ENCODE measurements at regions not wholly inside any gene's neighbourhood (a gene's known extent, or its start where the extent isn't known, plus 50 kb on each side); places are given as distances from the start of the nearest gene placed in this dataset.

DNA sequence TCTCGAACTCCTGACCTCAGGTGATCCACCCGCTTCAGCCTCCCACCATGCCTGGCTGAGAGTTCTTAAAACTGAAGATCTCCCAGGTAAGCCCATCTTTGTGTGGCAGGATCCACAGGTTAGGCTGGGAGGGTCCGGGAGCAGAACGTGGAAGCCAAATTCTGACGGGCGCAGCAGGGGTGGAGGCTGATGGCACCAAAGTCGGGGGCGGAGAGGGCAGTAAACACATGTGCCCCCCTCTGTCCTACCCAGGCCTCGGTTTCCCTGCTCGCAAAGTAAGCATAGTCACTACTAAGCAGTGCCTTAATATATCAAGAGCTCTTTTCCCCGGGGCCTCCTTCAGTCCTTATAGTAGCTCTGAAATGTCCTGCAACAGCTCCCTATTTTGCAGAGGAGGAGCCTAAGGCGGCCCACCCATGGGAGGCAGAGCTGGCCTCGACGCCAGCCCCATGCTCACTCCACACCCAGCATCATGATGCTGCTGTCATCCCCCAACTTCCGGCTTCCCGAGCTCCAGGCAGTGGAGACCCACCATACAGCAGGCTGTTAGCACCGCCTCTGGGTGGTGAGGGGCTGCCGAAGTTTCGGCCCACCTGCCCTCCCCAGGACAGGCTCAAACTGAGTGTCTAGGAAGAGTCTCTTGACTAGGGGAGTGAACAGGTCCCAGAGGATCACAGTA is 230.0 kb downstream of the CTTN start:
- Histone ChIP-seq H3K9me3 (ENCODE audit: control insufficient read depth in 2 of 2, insufficient read depth in 1 of 2, low read depth in 1 of 2, low read length in 1 of 2) (no peaks in the 10 kb centered on the region), H3K27ac (ENCODE audit: low read depth in 2 of 2, low read length in 1 of 2) (no peak overlapping the region), H3K36me3 (ENCODE audit: control insufficient read depth in 2 of 2, insufficient read depth in 2 of 2, low read length in 1 of 2) (no peaks in the 10 kb centered on the region), H3K27me3 (ENCODE audit: control insufficient read depth in 1 of 2, insufficient read depth in 2 of 2, low read length in 2 of 2) (no peaks in the 10 kb centered on the region), H3K4me3 (ENCODE audit: low read depth in 1 of 2, low read length in 2 of 2) (no peak overlapping the region), H3K4me1 (ENCODE audit: control insufficient read depth in 2 of 2, insufficient read depth in 2 of 2, low read length in 1 of 2) (no peaks in the 10 kb centered on the region)
- 76% methylated on average over 19 of the region's 19 CpGs for WGBS, 2 donors

DNA sequence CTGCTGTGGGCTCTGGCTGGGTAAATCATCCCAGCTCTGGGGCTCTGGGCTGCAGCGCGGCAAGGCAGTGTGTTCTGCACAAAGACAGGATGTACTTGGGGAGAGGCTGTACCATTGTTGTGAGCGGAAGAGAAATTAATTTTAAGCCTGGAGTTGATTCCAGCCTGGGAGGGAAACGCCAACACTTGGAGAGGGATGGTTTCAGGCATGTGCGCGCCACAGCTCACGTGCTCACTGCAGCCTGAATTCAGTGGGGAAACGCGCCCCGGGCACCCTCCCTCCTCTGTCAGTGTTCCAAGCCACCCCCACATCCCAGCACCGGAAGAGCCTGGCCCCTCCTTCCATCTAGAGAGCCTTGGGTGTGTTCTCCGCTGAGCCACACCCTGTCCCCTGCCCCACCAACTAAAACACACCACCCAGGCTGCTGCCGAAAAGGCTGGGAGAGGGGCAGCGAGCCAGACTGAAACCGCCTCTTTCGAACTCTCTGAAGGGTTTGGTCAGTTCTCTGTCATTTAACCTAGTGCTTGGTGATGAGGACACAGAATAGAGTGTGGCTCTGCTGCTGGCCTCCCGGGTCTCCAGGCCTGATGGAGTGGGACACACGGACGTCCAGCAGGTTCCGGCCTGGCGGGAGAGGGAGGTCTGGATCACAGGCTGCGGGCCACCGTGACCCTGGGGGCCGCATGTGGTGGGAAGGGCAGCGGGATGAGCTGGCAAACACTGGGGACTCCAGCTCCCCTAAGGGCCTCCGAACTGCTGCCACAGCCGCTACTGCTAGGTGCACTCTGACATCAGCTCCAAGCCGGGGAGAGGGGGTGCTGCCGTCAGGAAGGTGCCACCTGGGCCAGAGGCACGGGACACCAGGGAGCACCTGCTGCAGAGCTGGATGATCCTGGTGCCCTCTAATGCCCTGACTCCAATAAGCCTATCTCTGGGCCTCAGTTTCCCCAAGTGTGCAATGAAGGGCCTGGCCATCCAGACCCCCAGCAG is 230.8 kb downstream of the CTTN start:
- Histone ChIP-seq H3K27me3 (ENCODE audit: control insufficient read depth in 1 of 2, insufficient read depth in 2 of 2, low read length in 2 of 2) (no peaks in the 10 kb centered on the region), H3K4me1 (ENCODE audit: control insufficient read depth in 2 of 2, insufficient read depth in 2 of 2, low read length in 1 of 2) (no peaks in the 10 kb centered on the region), H3K36me3 (ENCODE audit: control insufficient read depth in 2 of 2, insufficient read depth in 2 of 2, low read length in 1 of 2) (no peaks in the 10 kb centered on the region), H3K27ac (ENCODE audit: low read depth in 2 of 2, low read length in 1 of 2) (no peak overlapping the region), H3K9me3 (ENCODE audit: control insufficient read depth in 2 of 2, insufficient read depth in 1 of 2, low read depth in 1 of 2, low read length in 1 of 2) (no peaks in the 10 kb centered on the region), H3K4me3 (ENCODE audit: low read depth in 1 of 2, low read length in 2 of 2) (no peak overlapping the region)
- WGBS, 2 donors: 33 to 54% methylated on average over 30 of the region's 30 CpGs

DNA sequence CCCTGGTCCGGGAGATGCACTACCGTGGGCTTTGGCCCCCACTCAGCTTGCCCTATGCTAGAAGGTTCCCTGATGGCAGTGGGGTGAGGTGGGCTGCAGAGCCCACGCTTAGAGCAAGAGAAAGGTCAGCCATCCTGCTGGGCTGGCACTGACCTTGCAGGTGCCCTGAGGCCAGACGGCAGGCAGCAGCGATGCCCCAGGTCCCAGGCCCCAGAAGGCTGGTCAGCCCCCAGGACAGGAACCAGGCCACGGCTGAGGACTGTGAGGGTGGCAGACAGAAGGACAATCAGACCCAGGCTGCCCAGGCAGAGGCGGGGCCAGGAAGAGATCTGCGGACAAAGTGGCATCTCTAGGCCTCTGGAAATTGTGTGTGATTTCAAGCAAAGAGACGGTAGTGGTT is 231.7 kb downstream of the CTTN start:
- Histone ChIP-seq H3K27me3 (ENCODE audit: control insufficient read depth in 1 of 2, insufficient read depth in 2 of 2, low read length in 2 of 2) (no peaks in the 10 kb centered on the region), H3K36me3 (ENCODE audit: control insufficient read depth in 2 of 2, insufficient read depth in 2 of 2, low read length in 1 of 2) (no peaks in the 10 kb centered on the region), H3K9me3 (ENCODE audit: control insufficient read depth in 2 of 2, insufficient read depth in 1 of 2, low read depth in 1 of 2, low read length in 1 of 2) (no peaks in the 10 kb centered on the region), H3K27ac (ENCODE audit: low read depth in 2 of 2, low read length in 1 of 2) (no peak overlapping the region), H3K4me1 (ENCODE audit: control insufficient read depth in 2 of 2, insufficient read depth in 2 of 2, low read length in 1 of 2) (no peaks in the 10 kb centered on the region), H3K4me3 (ENCODE audit: low read depth in 1 of 2, low read length in 2 of 2) (no peak overlapping the region)
- WGBS, 2 donors: 91 to 97% methylated on average over 9 of the region's 9 CpGs

DNA sequence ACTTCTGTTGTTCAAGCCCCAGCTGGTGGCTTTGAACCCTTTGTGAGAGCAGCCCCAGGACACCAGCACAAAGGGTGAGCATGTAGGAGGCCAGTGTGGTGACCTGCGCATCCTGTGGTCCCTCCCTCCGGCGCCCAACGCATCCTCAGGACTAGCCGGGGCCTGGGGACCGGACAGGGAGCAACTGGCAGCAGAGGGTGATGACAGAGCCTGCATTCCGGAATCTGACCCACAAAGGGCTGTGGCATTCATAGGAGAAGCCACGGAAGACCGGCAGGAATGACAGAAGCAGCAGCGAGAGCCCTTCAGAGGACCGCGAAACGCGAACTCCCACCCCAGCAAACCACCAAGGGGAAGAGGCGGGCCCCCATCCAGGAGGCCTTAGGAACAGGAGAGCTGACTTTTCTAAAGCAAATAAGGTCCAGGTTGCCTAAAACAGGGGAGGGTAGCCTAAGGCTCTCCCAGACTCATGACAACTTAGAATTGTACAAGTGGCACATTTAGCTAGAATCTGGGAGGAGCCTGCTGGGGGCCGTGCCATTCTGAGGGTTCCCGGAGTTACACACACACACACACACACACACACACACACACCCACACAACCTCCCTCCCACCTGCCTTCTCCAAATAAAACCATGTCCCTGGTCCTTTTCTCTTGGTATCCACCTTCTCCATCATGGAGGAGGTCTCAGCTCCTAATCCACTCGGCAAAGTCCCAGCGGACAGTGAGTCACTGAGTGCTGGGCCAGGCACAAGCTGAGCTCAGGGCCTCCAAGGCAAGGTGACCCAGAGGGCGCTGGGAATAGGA is 232.7 kb downstream of the CTTN start:
- no peak overlapping the region for H3K27ac ChIP-seq (ENCODE audit: low read depth in 2 of 2, low read length in 1 of 2)
- no peaks in the 10 kb centered on the region for H3K9me3 ChIP-seq (ENCODE audit: control insufficient read depth in 2 of 2, insufficient read depth in 1 of 2, low read depth in 1 of 2, low read length in 1 of 2)
- no peak overlapping the region for H3K4me3 ChIP-seq (ENCODE audit: low read depth in 1 of 2, low read length in 2 of 2)
- H3K4me1 ChIP-seq (ENCODE audit: control insufficient read depth in 2 of 2, insufficient read depth in 2 of 2, low read length in 1 of 2): no peaks in the 10 kb centered on the region
- H3K36me3 ChIP-seq (ENCODE audit: control insufficient read depth in 2 of 2, insufficient read depth in 2 of 2, low read length in 1 of 2): no peaks in the 10 kb centered on the region
- no peaks in the 10 kb centered on the region for H3K27me3 ChIP-seq (ENCODE audit: control insufficient read depth in 1 of 2, insufficient read depth in 2 of 2, low read length in 2 of 2)
- WGBS, 2 donors: 84 to 85% methylated on average over 20 of the region's 20 CpGs

DNA sequence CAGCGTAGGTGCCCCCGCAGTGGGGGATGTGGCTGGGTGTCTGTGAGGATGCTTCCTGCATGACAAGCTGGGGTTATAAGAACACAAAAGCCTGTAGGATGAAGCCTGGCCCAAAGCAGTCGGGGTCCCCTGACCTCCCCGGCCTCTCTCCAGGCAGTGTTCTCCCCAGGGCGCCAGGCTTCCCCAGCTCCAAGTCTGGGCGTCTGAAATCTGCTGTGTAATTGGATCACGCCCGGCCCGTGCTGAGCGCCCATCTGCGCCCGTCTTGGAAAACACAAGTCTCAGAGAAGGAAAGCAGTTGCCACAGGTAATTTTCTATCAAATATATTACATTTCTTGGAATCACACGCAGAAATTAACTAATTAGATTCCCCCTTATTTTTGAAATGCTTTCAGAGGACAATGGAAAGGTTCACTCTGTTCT is 233.3 kb downstream of the CTTN start:
- Histone ChIP-seq H3K36me3 (ENCODE audit: control insufficient read depth in 2 of 2, insufficient read depth in 2 of 2, low read length in 1 of 2) (no peaks in the 10 kb centered on the region), H3K27me3 (ENCODE audit: control insufficient read depth in 1 of 2, insufficient read depth in 2 of 2, low read length in 2 of 2) (no peaks in the 10 kb centered on the region), H3K9me3 (ENCODE audit: control insufficient read depth in 2 of 2, insufficient read depth in 1 of 2, low read depth in 1 of 2, low read length in 1 of 2) (no peaks in the 10 kb centered on the region), H3K4me1 (ENCODE audit: control insufficient read depth in 2 of 2, insufficient read depth in 2 of 2, low read length in 1 of 2) (no peaks in the 10 kb centered on the region), H3K27ac (ENCODE audit: low read depth in 2 of 2, low read length in 1 of 2) (no peak overlapping the region), H3K4me3 (ENCODE audit: low read depth in 1 of 2, low read length in 2 of 2) (no peak overlapping the region)
- WGBS, 2 donors: 78 to 86% methylated on average over 13 of the region's 13 CpGs

DNA sequence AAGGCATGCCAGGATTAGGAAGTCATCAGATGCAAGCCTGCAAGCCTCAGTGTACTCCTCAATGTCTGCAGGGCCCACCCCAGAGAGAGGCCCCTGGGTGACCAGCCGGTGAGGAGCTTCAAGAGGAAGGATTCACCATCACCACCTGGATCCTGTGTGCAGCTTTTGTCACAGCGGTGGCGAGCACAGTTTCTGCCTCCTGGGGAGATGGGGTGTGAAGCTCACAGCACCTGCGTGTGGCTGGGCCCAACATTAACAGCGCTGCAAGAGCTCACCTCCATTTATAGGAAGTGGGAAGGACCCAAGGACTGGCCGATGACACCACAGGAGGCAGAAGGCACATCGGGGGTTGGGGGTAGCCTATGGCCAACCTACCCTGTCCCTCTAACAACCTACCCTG is 235.3 kb downstream of the CTTN start:
- Histone ChIP-seq H3K27ac (ENCODE audit: low read depth in 2 of 2, low read length in 1 of 2) (no peak overlapping the region), H3K4me1 (ENCODE audit: control insufficient read depth in 2 of 2, insufficient read depth in 2 of 2, low read length in 1 of 2) (no peaks in the 10 kb centered on the region), H3K4me3 (ENCODE audit: low read depth in 1 of 2, low read length in 2 of 2) (no peak overlapping the region), H3K36me3 (ENCODE audit: control insufficient read depth in 2 of 2, insufficient read depth in 2 of 2, low read length in 1 of 2) (no peaks in the 10 kb centered on the region), H3K27me3 (ENCODE audit: control insufficient read depth in 1 of 2, insufficient read depth in 2 of 2, low read length in 2 of 2) (no peaks in the 10 kb centered on the region), H3K9me3 (ENCODE audit: control insufficient read depth in 2 of 2, insufficient read depth in 1 of 2, low read depth in 1 of 2, low read length in 1 of 2) (no peaks in the 10 kb centered on the region)
- WGBS, 2 donors: 81 to 89% methylated on average over 7 of the region's 7 CpGs

DNA sequence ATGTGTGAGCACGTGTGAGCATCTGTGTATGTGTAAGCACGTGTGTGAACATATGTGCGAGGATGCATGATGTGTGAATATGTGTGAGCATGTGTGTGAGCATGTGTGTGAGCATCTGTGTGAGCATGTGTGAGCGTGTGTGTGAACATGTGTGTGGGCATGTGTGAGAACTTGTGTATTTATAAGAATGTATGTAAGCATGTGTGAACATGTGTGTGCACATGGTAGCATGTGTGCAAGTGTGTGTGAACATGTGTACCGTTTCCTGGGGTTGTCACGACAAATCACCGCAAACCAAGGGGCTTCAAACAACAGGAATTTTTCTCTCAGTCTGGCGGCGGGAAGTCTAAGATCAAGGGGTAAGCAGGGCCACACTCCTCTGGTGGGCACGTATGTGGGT is 238.3 kb downstream of the CTTN start:
- no peaks in the 10 kb centered on the region for H3K9me3 ChIP-seq (ENCODE audit: control insufficient read depth in 2 of 2, insufficient read depth in 1 of 2, low read depth in 1 of 2, low read length in 1 of 2)
- H3K27me3 ChIP-seq (ENCODE audit: control insufficient read depth in 1 of 2, insufficient read depth in 2 of 2, low read length in 2 of 2): no peaks in the 10 kb centered on the region
- no peak overlapping the region for H3K27ac ChIP-seq (ENCODE audit: low read depth in 2 of 2, low read length in 1 of 2)
- WGBS, 2 donors: 92 to 94% methylated on average over 10 of the region's 10 CpGs
- H3K36me3 ChIP-seq (ENCODE audit: control insufficient read depth in 2 of 2, insufficient read depth in 2 of 2, low read length in 1 of 2): no peaks in the 10 kb centered on the region
- H3K4me3 ChIP-seq (ENCODE audit: low read depth in 1 of 2, low read length in 2 of 2): no peak overlapping the region
- H3K4me1 ChIP-seq (ENCODE audit: control insufficient read depth in 2 of 2, insufficient read depth in 2 of 2, low read length in 1 of 2): no peaks in the 10 kb centered on the region

DNA sequence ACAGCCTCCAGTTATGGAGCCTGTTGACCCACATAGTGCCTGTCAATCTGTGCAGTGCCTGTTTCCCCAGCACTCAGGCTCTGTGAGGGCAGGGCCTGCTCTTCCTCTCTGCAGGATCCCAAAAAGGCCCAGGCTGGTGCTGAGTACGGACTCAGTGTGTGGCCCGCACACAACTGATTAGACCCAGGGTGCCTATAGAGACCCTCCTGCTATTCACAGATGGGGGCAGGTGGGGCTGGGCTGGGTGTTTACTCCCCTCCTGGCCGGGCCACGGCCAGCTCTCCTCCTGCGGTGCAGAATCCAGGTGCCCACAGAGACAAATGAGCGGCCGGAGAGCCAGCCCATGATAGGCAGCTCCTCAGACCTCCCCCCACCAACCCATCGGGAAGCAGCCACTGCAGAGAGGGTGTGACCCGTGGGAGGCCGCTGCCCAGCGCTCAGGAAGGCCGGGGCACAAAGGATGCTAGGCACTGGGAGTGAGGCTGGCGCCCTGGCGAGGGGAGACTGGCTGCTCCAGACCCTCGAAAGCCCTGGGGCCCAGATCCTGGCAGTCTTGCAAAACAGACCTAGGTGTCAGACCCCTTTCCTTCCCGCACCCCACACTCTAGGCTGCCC is 239.0 kb downstream of the CTTN start:
- H3K9me3 ChIP-seq (ENCODE audit: control insufficient read depth in 2 of 2, insufficient read depth in 1 of 2, low read depth in 1 of 2, low read length in 1 of 2): no peaks in the 10 kb centered on the region
- no peaks in the 10 kb centered on the region for H3K4me1 ChIP-seq (ENCODE audit: control insufficient read depth in 2 of 2, insufficient read depth in 2 of 2, low read length in 1 of 2)
- 76 to 80% methylated on average over 15 to 16 of the region's 16 CpGs for WGBS, 2 donors
- H3K27me3 ChIP-seq (ENCODE audit: control insufficient read depth in 1 of 2, insufficient read depth in 2 of 2, low read length in 2 of 2): no peaks in the 10 kb centered on the region
- H3K4me3 ChIP-seq (ENCODE audit: low read depth in 1 of 2, low read length in 2 of 2): no peak overlapping the region
- no peaks in the 10 kb centered on the region for H3K36me3 ChIP-seq (ENCODE audit: control insufficient read depth in 2 of 2, insufficient read depth in 2 of 2, low read length in 1 of 2)
- no peak overlapping the region for H3K27ac ChIP-seq (ENCODE audit: low read depth in 2 of 2, low read length in 1 of 2)

DNA sequence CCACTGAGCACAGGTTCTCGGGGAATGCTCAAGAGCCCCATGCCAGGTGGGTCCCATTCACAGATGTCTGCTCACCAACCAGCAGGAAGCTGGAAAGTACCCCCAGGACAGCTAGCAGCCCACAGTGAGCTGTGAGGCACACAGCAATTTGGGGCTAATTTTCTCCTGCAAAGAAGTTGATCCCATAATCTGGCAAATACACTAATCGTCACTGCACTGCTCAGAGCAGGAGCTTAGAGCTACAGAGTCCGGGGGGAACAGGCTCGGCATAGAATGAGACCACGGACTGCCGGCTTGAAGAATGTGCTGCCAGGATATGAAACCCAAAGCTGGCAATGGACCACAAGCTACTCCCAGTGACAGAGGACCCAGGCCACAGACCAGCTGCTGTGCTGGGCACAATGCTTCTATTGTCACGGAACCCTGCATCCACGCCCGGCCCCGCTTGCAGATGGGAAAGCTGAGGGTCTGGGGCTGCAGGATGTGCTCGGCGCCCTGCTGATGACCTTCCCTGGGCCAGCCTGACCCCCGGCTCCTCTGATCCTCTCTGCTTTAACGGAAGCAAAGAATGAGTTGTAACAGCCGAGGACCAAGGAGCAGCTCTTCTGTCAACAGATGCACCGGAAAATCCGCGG is 239.7 kb downstream of the CTTN start:
- Histone ChIP-seq H3K4me3 (ENCODE audit: low read depth in 1 of 2, low read length in 2 of 2) (no peak overlapping the region), H3K27ac (ENCODE audit: low read depth in 2 of 2, low read length in 1 of 2) (no peak overlapping the region), H3K36me3 (ENCODE audit: control insufficient read depth in 2 of 2, insufficient read depth in 2 of 2, low read length in 1 of 2) (no peaks in the 10 kb centered on the region), H3K27me3 (ENCODE audit: control insufficient read depth in 1 of 2, insufficient read depth in 2 of 2, low read length in 2 of 2) (no peaks in the 10 kb centered on the region), H3K4me1 (ENCODE audit: control insufficient read depth in 2 of 2, insufficient read depth in 2 of 2, low read length in 1 of 2) (no peaks in the 10 kb centered on the region), H3K9me3 (ENCODE audit: control insufficient read depth in 2 of 2, insufficient read depth in 1 of 2, low read depth in 1 of 2, low read length in 1 of 2) (no peaks in the 10 kb centered on the region)
- 73 to 79% methylated on average over 18 of the region's 18 CpGs for WGBS, 2 donors

Data from esophagus (tissue), 2 donors.